ENCODE measurements at regions not wholly inside any gene's neighbourhood (a gene's known extent, or its start where the extent isn't known, plus 50 kb on each side); places are given as distances from the start of the nearest gene placed in this dataset.

GRCh38 chrY:7730664-7731063, 819.1 kb upstream of the AMELY start:
- TF ChIP-seq CTCF (IDR thresholded peaks at IDR 0.05; ENCODE audit: low read length) (no peak), EZH2 (IDR thresholded peaks at IDR 0.05; ENCODE audit: borderline replicate concordance, low read length) (no peak)
